RWPE2 (cell line): ENCODE measurements at regions not wholly inside any gene's neighbourhood (a gene's known extent, or its start where the extent isn't known, plus 50 kb on each side); places are given as distances from the start of the nearest gene placed in this dataset.

Experiments
- ATAC-seq: fragments of 200-7000 bp; cut with Tn5 transposase; 3 replicates; pipeline ENCODE4 v1.9.1; 2021; ENCODE audit warnings: low read depth
- DNase-seq: peaks from one replicate; pipeline ENCODE4 v3.0.0-alpha.2; 2020; ENCODE audit warnings: low spot score
- H3K27ac ChIP-seq: fragments of 450-650 bp; 2 replicates; pipeline ENCODE4 v1.5.1; 2017; ENCODE audit warnings: mild to moderate bottlenecking; ENCODE audit not compliant: poor library complexity, severe bottlenecking
- H3K27me3 ChIP-seq: fragments of 250-450 bp; sonication (Bioruptor Pico); 2 replicates; pipeline ENCODE4 v1.5.1; 2021; ENCODE audit warnings: mild to moderate bottlenecking, moderate library complexity; ENCODE audit not compliant: insufficient read depth, poor library complexity, severe bottlenecking
- H3K36me3 ChIP-seq: fragments of 250-450 bp; sonication (Bioruptor Pico); 2 replicates; pipeline ENCODE4 v1.5.1; 2020; ENCODE audit warnings: low read depth, mild to moderate bottlenecking, moderate library complexity
- H3K4me1 ChIP-seq: fragments of 250-450 bp; sonication (Bioruptor Pico); 2 replicates; pipeline ENCODE4 v1.5.1; 2021; ENCODE audit warnings: mild to moderate bottlenecking, moderate library complexity; ENCODE audit not compliant: insufficient read depth, poor library complexity, severe bottlenecking
- H3K4me3 ChIP-seq: fragments of 250-450 bp; sonication (Bioruptor Pico); 2 replicates; pipeline ENCODE4 v1.5.1; 2021; ENCODE audit warnings: mild to moderate bottlenecking, moderate library complexity; ENCODE audit not compliant: severe bottlenecking
- H3K9me3 ChIP-seq: fragments of 250-450 bp; sonication (Bioruptor Pico); 2 replicates; pipeline ENCODE4 v1.5.1; 2021; ENCODE audit warnings: mild to moderate bottlenecking, moderate library complexity; ENCODE audit not compliant: severe bottlenecking
- CTCF ChIP-seq: fragments of 450-650 bp; IDR thresholded peaks from one replicate; pipeline ENCODE4 v1.5.1; 2017; ENCODE audit warnings: mild to moderate bottlenecking, moderate library complexity; ENCODE audit not compliant: poor library complexity, severe bottlenecking

DNA sequence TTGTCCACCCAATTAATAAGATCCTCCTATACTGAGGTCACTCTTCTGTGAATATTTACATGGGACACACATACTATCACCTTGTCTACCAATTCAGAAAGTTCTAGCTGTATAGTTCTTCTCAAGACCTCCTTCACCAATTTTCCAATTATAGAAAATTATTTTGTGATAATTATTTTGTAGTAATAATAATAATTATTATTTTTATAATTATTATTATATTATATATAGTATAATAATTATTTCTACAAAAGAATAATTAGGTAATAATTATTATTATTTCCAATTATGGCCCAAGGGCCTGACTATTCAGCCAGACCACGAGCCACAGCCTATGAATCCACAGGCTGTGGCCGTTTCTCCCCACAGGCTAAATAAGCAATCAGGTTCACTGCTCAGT is 164.1 kb upstream of the IGSF21 start:
- no peak for ATAC-seq
- no peak overlapping the region for H3K4me3 ChIP-seq
- no peak for TF ChIP-seq CTCF
- H3K9me3 ChIP-seq: no peaks in the 10 kb centered on the region
- no peak overlapping the region for H3K27ac ChIP-seq
- no peaks in the 10 kb centered on the region for H3K4me1 ChIP-seq
- no peak for DNase-seq
- no peaks in the 10 kb centered on the region for H3K27me3 ChIP-seq
- H3K36me3 ChIP-seq: no peaks in the 10 kb centered on the region

- ATAC-seq (no peak), DNase-seq (no peak)
- no peak overlapping the region for H3K27ac ChIP-seq
- no peaks in the 10 kb centered on the region for H3K4me1 ChIP-seq
- H3K4me3 ChIP-seq: no peak overlapping the region
- no peaks in the 10 kb centered on the region for H3K36me3 ChIP-seq
- no peak for TF ChIP-seq CTCF
- H3K27me3 ChIP-seq: peaks cover 8% of the 10 kb centered on the region
- H3K9me3 ChIP-seq: no peaks in the 10 kb centered on the region
Measured at GRCh38 chr1:17944646-17945045, 163.0 kb upstream of the IGSF21 start.

DNA sequence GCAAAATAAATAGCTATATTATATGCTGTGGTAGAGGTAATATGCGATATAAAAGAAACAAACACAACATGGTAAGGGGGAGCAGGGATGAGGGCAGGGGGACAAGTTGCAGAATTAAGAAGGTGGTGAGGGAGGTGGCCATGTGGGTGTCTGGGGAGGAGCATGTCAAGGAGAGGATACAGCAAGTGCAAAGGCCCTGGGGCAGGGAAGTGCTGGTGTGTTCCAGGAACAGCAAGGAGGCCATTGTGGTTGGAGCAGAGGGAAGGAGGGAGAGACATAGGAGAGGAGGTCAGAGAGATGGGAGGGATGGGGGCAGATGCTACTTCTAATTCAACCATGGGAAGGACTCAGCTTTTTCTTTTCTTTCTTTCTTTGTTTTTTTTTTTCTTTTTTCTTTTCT is 161.2 kb upstream of the IGSF21 start:
- Histone ChIP-seq H3K9me3 (no peaks in the 10 kb centered on the region), H3K4me3 (no peak overlapping the region), H3K4me1 (no peaks in the 10 kb centered on the region), H3K27me3 (peaks cover 12% of the 10 kb centered on the region), H3K27ac (no peak overlapping the region), H3K36me3 (no peaks in the 10 kb centered on the region)
- no peak for ATAC-seq
- no peak for TF ChIP-seq CTCF
- DNase-seq: no peak

DNA sequence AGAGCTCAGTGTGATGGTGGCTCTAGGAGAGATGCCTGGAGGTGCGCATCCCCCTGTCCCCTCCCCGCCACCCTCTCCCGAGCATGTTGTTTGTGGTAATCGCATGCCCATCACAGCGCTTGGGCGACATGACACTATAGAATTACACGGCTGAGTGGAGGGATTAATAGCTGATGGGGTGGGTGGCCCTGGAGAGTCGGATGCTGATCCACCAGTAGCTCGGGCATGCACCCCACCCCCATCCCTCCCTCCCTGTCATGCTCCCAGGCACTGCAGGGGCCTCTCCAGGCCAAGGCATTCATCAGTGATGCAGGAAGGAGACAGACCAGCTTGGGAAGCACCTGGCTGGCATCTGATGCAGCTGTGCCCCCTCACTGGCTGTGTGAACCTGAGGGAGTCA is 159.0 kb upstream of the IGSF21 start:
- Histone ChIP-seq H3K4me1 (no peaks in the 10 kb centered on the region), H3K36me3 (no peaks in the 10 kb centered on the region), H3K4me3 (no peak overlapping the region), H3K27ac (no peak overlapping the region), H3K27me3 (peaks cover 21% of the 10 kb centered on the region), H3K9me3 (no peaks in the 10 kb centered on the region)
- ATAC-seq (no peak), DNase-seq (no peak)
- TF ChIP-seq CTCF: no peak

- peaks cover 21% of the 10 kb centered on the region for H3K27me3 ChIP-seq
Measured at GRCh38 chr1:17949511-17949910, 158.1 kb upstream of the IGSF21 start.

More at GRCh38 chr1:17949511-17949910, 158.1 kb upstream of the IGSF21 start:
- Histone ChIP-seq H3K4me1 (no peaks in the 10 kb centered on the region), H3K9me3 (no peaks in the 10 kb centered on the region), H3K4me3 (no peak overlapping the region), H3K27ac (no peak overlapping the region), H3K36me3 (no peaks in the 10 kb centered on the region)
- no peak for ATAC-seq
- TF ChIP-seq CTCF: no peak
- DNase-seq: no peak
